Thoracic aorta (tissue), 2 donors: ENCODE measurements at regions not wholly inside any gene's neighbourhood (a gene's known extent, or its start where the extent isn't known, plus 50 kb on each side); places are given as distances from the start of the nearest gene placed in this dataset.

ENCODE experiments used
- ATAC-seq: fragments of 150-250 bp; one replicate; pipeline ENCODE4 v1.8.0; 2017; ENCODE audit warnings: low read depth; ENCODE audit not compliant: insufficient number of reproducible peaks, low FRiP score
- DNase-seq: peaks from one replicate; pipeline ENCODE4 v3.0.0-alpha.2; 2020; ENCODE audit warnings: low spot score
- H3K27ac ChIP-seq, 2 donors: fragments of 200-600 bp; sonication (generic); 1 replicate in 1 of 2; 2 replicates in 1 of 2; pipeline ENCODE4 v1.5.1; 2016; ENCODE audit warnings: mild to moderate bottlenecking in 2 of 2, moderate library complexity in 2 of 2
- H3K27me3 ChIP-seq: fragments of 200-600 bp; sonication (generic); replicated peaks from 2 replicates; pipeline ENCODE4 v1.6.0; 2016; ENCODE audit warnings: mild to moderate bottlenecking; ENCODE audit not compliant: insufficient read depth
- H3K36me3 ChIP-seq: fragments of 200-600 bp; sonication (generic); one replicate; pipeline ENCODE4 v1.5.1; 2016
- H3K4me1 ChIP-seq, 2 donors: fragments of 200-600 bp; sonication (generic); 1 replicate in 1 of 2; 2 replicates in 1 of 2; pipeline versions ENCODE4 v1.5.1 to v1.6.0; 2016; ENCODE audit warnings: low read depth in 2 of 2, mild to moderate bottlenecking in 1 of 2; ENCODE audit not compliant: control insufficient read depth in 1 of 2
- H3K4me3 ChIP-seq: fragments of 200-600 bp; sonication (generic); 2 replicates; pipeline ENCODE4 v1.5.1; 2016; ENCODE audit warnings: mild to moderate bottlenecking
- H3K9me3 ChIP-seq: fragments of 200-600 bp; sonication (generic); 2 replicates; pipeline ENCODE4 v1.5.1; 2016
- TF ChIP-seq, protein P1 (sequence below): fragments of 200-600 bp; sonication (generic); IDR thresholded peaks from one replicate; pipeline ENCODE4 v1.5.1; 2019; ENCODE audit warnings: antibody characterized with exemption

DNA sequence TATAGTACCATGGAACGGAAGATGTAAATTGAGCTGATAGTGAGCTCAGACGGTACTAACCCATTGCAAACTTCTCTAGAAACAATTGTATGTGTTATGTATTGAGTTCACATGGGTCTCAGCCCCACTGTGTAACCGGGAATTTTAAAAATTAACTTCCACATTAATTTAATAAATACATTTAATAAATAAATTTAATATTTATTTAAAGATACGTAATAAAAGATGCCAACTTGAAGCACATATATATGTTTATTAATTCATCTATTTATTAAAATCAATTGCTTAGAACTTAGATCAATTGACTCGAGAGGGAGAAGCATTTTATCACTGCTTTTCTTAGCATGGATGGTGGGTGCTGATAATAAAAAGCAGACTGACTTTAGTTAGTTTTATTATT lies 170.1 kb upstream of the NPVF start:
- no peak overlapping the region for H3K4me3 ChIP-seq
- DNase-seq (no peak), ATAC-seq (no peak)
- peaks cover 6 to 20% of the 10 kb centered on the region in 2 donors for H3K4me1 ChIP-seq
- H3K36me3 ChIP-seq, result no peaks in the 10 kb centered on the region
- no peaks in the 10 kb centered on the region for H3K27me3 ChIP-seq
- no peaks in the 10 kb centered on the region for H3K9me3 ChIP-seq
- no peak overlapping the region for H3K27ac ChIP-seq
- TF ChIP-seq, protein P1, sequence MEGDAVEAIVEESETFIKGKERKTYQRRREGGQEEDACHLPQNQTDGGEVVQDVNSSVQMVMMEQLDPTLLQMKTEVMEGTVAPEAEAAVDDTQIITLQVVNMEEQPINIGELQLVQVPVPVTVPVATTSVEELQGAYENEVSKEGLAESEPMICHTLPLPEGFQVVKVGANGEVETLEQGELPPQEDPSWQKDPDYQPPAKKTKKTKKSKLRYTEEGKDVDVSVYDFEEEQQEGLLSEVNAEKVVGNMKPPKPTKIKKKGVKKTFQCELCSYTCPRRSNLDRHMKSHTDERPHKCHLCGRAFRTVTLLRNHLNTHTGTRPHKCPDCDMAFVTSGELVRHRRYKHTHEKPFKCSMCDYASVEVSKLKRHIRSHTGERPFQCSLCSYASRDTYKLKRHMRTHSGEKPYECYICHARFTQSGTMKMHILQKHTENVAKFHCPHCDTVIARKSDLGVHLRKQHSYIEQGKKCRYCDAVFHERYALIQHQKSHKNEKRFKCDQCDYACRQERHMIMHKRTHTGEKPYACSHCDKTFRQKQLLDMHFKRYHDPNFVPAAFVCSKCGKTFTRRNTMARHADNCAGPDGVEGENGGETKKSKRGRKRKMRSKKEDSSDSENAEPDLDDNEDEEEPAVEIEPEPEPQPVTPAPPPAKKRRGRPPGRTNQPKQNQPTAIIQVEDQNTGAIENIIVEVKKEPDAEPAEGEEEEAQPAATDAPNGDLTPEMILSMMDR, result no peak

DNA sequence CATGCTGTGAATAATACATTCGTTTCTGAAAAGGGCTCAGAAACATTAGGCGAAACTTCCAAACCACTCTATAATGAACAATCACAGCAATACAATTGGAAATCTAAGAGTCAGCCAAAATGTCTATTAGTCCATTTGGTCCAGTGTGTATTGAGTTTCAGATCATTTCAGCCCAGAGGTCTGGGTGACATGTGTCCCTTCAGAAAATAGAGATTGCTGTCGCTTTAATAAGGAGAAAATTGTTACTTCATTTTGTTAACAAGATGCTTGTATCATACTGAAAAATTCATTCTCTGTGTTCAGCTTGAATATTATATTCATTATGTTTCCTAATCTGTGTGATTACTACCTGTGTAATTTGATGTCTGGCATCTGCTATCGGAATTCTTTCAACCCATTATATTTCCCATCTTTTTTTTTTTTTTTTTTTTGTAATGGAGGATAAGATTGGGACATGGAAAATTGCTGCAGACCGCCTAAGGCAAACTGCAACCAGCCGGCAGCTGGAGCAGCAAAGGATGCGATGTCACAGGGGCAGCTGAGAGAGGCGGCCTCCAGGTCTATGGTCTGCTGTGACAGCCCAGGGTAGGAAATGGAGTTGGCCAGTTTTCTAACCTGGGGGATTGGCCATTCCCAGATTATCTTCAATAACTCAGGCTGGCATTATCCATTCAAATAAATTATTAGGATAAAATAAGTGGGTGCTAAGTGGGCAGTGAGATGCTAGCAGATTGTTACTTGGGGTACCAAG lies 170.9 kb upstream of the NPVF start:
- no peaks in the 10 kb centered on the region for H3K27me3 ChIP-seq
- H3K4me1 ChIP-seq, result peaks cover 0 to 13% of the 10 kb centered on the region in 2 donors
- TF ChIP-seq, protein P1, result no peak
- ATAC-seq (no peak), DNase-seq (no peak)
- H3K9me3 ChIP-seq, result no peaks in the 10 kb centered on the region
- H3K27ac ChIP-seq, result no peak overlapping the region
- H3K36me3 ChIP-seq, result no peaks in the 10 kb centered on the region
- H3K4me3 ChIP-seq, result no peak overlapping the region

DNA sequence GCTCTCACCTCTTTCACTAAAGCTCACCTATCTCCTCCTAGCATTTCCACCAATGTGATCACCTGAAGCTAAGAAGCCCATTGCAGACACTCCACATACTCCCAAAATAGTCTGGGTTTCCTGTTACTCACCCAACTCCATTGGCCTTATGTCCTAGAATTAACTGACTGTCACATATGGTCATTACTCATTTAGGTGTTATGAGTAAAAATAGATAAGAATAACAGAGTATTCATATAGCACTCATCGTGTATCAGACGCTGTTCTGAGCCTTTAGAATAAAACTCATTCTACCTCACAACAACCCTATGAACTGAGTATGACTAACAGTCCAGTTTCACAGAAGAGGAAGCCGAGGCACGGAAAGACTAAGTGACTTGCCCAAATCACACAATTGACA lies 174.2 kb upstream of the NPVF start:
- TF ChIP-seq, protein P1, result no peak
- no peaks in the 10 kb centered on the region for H3K36me3 ChIP-seq
- no peaks in the 10 kb centered on the region for H3K9me3 ChIP-seq
- no peak overlapping the region for H3K27ac ChIP-seq
- no peak overlapping the region for H3K4me3 ChIP-seq
- ATAC-seq, result no peak
- no peak for DNase-seq
- no peaks in the 10 kb centered on the region for H3K27me3 ChIP-seq
- no peaks in the 10 kb centered on the region for H3K4me1 ChIP-seq

DNA sequence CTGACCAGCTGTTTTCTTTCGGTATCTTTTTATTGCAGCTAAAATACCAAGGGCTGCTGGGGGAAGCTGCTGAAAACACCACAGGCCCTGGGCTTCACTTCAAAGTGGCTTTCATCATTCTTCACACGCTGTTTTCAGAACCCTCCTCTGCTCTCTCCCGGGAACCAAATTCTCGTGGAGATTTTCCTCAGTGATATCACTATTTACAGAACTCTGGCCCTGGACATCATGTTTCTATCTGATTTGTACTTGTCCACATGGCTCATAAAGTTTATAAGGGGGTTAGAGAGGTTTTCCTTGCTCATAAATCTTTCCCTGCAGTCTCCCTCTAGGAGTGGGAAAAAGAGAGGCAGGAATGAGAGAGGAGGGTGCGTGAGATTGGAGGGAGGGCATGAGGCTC lies 177.4 kb upstream of the NPVF start:
- no peak overlapping the region for H3K4me3 ChIP-seq
- no peaks in the 10 kb centered on the region for H3K27me3 ChIP-seq
- no peaks in the 10 kb centered on the region for H3K9me3 ChIP-seq
- ATAC-seq, result no peak
- no peaks in the 10 kb centered on the region for H3K36me3 ChIP-seq
- no peak overlapping the region for H3K27ac ChIP-seq
- TF ChIP-seq, protein P1, result no peak
- no peak for DNase-seq
- no peaks in the 10 kb centered on the region for H3K4me1 ChIP-seq

DNA sequence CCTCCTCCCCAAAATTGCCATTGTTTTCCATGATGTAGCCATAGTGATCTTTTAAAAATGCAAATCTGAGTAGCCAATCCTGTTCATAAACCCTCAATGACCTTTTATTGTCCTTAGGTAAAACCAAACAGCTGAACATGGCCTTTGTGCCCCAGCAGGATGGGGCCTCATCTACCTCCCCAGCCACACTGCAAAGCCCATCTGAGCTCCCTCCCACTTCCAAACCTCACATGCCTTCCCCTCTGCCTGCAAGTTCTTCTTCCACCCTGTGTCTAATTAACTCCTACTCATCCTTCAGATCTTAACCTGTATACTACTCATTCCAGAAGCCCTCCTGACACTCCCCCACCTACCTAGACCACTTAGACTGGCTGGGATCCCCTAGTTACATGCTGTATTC lies 178.8 kb upstream of the NPVF start:
- TF ChIP-seq, protein P1, result no peak
- DNase-seq (no peak), ATAC-seq (no peak)
- Histone ChIP-seq H3K27ac (no peak overlapping the region), H3K4me3 (no peak overlapping the region), H3K4me1 (no peaks in the 10 kb centered on the region), H3K27me3 (no peaks in the 10 kb centered on the region), H3K9me3 (no peaks in the 10 kb centered on the region), H3K36me3 (no peaks in the 10 kb centered on the region)
